ENCODE measurements at regions not wholly inside any gene's neighbourhood (a gene's known extent, or its start where the extent isn't known, plus 50 kb on each side); places are given as distances from the start of the nearest gene placed in this dataset.
"Not testable (repeated sequence)": the region's sequence is repeated elsewhere in the genome, so short reads cannot be mapped to it uniquely, and the experiment has no call there.

DNA sequence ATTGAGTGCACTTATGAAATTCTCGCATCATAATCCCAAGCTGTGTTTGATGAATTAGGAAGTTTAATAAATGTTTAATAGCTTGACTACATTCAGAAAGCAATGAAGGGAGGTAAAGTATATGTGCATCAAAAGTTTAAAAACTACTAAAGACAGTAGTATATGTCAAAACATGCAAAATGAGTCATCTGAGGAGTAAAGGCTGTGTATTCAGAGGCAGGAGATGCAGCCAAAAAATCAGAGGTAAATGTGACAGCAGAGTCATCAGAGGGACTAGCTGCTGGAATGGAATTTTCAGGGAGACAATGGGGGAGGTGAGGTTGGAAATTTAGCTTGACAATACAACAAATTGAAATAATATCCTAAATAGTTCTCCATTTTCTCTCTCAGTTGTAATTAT is 127.0 kb upstream of the FUNDC1 start:
- DNase-seq = no peak

DNA sequence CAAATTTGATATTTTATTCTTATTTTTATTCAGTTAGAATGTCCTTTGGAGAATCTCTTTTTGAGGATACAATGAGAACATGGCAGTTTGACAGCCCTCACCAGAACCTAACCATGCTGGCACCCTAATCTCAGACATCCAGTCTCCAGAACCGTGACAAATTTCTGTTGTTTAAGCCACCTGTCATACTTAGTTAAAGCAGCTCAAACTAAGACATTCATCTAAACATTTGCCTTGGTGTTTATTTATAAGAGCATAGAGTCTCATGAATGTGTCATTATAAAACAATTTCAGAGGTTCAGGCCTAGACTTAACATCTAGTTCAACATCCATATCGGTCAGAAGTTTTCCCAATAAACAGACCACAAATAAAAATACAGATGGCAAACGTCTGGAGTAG is 125.1 kb upstream of the FUNDC1 start:
- no peak for DNase-seq

DNA sequence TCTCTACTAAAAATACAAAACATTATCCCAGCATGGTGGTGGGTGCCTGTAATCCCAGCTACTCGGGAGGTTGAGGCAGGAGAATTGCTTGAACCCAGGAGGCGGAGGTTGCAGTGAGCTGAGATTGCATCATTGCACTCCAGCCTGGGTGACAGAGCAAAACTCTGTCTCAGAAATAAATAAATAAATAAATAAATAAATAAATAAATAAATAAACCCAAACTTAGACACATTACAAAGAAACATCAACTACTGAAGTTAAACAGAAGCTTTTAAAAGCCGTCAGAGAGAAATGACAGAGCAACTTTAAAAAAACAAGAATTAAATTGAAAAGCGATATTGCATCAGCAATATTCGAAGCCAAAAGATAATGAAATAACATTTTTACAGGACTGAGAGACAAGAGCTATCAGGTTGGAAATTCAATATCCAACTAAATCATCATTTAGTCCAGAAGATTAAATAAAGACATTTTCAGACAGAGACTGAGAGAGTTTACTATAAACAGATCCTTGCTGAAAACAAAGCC is 115.1 kb upstream of the FUNDC1 start:
- not testable (repeated sequence) for DNase-seq

GRCh38 chrX:44651358-44651757 is 108.7 kb upstream of the FUNDC1 start:
- DNase-seq = peak; percentile 10

DNA sequence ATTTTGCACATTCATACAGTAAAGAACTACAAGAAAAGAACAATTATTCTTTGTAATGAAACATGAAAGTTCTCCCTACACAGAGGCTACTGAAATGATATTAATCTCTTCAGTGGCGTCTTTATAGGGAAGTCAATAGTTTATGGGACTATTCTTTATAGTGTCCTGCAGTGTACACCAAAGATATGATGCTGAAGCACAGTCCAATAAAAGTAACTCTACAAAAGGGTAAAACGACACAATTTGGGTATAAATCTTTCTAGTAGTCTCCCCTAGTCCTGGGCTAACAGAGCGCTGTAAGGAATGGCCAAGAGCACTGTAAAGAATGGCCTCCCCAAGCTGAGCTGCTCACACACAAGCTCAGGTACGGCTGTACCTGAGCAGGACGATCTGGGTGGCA is 101.1 kb upstream of the FUNDC1 start:
- no peak for DNase-seq

- no peak for DNase-seq
These were observed 94.6 kb upstream of the FUNDC1 start for GRCh38 chrX:44637282-44637681.

GRCh38 chrX:44621078-44621477 is 78.4 kb upstream of the FUNDC1 start:
- DNase-seq = no peak

GRCh38 chrX:44619039-44619438 is 76.4 kb upstream of the FUNDC1 start:
- no peak for DNase-seq

DNA sequence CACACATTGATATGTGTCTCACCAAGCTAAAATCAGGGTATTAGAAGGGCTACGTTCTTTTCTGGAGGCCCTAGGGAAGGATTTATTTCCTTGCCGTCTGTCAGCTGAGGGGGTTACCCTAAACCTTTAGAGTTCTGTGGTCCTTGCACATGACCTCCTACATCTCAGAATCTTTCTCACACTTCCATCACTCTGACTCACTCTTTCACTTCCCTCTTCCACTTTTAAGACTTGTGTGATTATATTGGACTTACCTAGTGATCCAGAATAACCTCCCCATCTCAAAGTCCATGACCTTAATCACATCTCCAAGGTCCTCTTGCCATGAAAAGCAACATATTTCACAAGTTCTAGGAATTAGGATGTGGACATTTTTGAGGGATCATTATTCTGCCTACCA is 53.6 kb upstream of the FUNDC1 start:
- DNase-seq = no peak
